Breast epithelium (tissue), 3 donors: ENCODE measurements at regions not wholly inside any gene's neighbourhood (a gene's known extent, or its start where the extent isn't known, plus 50 kb on each side); places are given as distances from the start of the nearest gene placed in this dataset.

Experiments used
- POLR2AphosphoS5 ChIP-seq, 3 donors: sonication (generic); formaldehyde crosslinking; IDR thresholded peaks; one replicate each; pipeline ENCODE4 v1.6.1; 2017; ENCODE audit warnings: antibody characterized with exemption in 3 of 3
- TF ChIP-seq, protein P1 (sequence below), 3 donors: fragments of 450-650 bp; IDR thresholded peaks; one replicate each; pipeline ENCODE4 v1.5.1; 2016 to 2017; ENCODE audit warnings: antibody characterized with exemption in 3 of 3, mild to moderate bottlenecking in 3 of 3, moderate library complexity in 3 of 3

GRCh38 chr17:71922439-71922838 is 198.4 kb upstream of the SOX9 start:
- TF ChIP-seq, protein P1, sequence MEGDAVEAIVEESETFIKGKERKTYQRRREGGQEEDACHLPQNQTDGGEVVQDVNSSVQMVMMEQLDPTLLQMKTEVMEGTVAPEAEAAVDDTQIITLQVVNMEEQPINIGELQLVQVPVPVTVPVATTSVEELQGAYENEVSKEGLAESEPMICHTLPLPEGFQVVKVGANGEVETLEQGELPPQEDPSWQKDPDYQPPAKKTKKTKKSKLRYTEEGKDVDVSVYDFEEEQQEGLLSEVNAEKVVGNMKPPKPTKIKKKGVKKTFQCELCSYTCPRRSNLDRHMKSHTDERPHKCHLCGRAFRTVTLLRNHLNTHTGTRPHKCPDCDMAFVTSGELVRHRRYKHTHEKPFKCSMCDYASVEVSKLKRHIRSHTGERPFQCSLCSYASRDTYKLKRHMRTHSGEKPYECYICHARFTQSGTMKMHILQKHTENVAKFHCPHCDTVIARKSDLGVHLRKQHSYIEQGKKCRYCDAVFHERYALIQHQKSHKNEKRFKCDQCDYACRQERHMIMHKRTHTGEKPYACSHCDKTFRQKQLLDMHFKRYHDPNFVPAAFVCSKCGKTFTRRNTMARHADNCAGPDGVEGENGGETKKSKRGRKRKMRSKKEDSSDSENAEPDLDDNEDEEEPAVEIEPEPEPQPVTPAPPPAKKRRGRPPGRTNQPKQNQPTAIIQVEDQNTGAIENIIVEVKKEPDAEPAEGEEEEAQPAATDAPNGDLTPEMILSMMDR (IDR thresholded peaks at IDR 0.05) = no peak
- no peak for TF ChIP-seq POLR2AphosphoS5 (IDR thresholded peaks at IDR 0.05)
